ENCODE measurements at regions not wholly inside any gene's neighbourhood (a gene's known extent, or its start where the extent isn't known, plus 50 kb on each side); places are given as distances from the start of the nearest gene placed in this dataset.

DNA sequence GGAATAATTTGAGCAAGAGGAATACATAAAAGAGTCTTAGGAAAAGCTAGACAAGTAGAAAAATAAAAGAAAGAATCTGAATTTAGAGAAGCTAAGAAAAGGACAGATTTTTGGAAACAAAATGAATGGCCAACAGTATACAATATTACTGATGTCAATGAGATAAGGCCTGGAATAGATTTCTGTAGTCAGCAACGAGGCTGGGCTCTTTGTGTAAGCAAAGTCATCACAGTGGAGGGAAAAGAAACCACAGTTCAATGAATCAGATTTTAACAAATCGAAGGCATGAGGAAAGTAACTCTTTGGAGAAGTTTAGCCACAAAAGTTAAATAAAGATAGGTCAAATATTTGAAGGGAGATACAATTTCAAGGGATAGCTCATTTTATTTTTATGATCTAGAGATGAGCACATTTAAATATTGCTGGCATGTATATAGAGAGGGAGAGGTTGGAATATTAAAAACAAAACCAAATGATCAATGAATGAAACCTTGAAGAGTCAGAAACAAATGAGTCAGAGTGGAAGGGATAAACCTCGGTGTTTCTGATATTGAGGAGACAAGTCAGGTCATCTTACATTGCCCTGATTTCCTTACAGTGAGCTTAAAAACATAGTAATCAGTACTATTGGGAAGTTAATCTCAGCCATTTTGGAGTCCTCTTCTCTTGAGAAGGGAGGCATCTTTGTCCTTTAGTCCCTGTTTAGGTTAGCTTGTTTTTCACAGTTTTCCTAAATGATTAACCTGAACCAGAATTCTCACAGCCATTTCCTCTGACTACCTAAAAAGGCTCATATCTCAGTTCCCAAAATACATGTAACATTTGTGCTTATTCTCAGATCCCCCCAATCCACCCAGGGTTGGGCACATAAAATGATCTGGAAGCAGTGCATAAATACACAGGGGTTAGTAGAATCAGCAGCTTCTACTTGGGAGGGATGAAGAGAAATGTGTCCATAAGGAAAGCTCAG lies 620.0 kb upstream of the B3GALT2 start:
- H3K4me3 ChIP-seq (ENCODE audit: low read depth, low read length), result no peak overlapping the region
- no peak overlapping the region for H3K9ac ChIP-seq (ENCODE audit: low read depth, low read length)
- H3K9me3 ChIP-seq (ENCODE audit: control insufficient read depth, insufficient read depth, low read length), result no peaks in the 10 kb centered on the region
- H3K36me3 ChIP-seq (ENCODE audit: control insufficient read depth, insufficient read depth, low read length), result no peaks in the 10 kb centered on the region
- H3K27me3 ChIP-seq (ENCODE audit: control insufficient read depth, insufficient read depth, low read length), result no peaks in the 10 kb centered on the region
- no peaks in the 10 kb centered on the region for H3K4me1 ChIP-seq (ENCODE audit: control insufficient read depth, insufficient read depth, low read length)

GRCh38 chr1:193799948-193800690 lies 613.7 kb upstream of the B3GALT2 start:
- Histone ChIP-seq H3K4me3 (ENCODE audit: low read depth, low read length) (no peak overlapping the region), H3K9ac (ENCODE audit: low read depth, low read length) (no peak overlapping the region), H3K27me3 (ENCODE audit: control insufficient read depth, insufficient read depth, low read length) (no peaks in the 10 kb centered on the region), H3K36me3 (ENCODE audit: control insufficient read depth, insufficient read depth, low read length) (no peaks in the 10 kb centered on the region), H3K4me1 (ENCODE audit: control insufficient read depth, insufficient read depth, low read length) (no peaks in the 10 kb centered on the region), H3K9me3 (ENCODE audit: control insufficient read depth, insufficient read depth, low read length) (no peaks in the 10 kb centered on the region)

- Histone ChIP-seq H3K9ac (ENCODE audit: low read depth, low read length) (no peak overlapping the region), H3K36me3 (ENCODE audit: control insufficient read depth, insufficient read depth, low read length) (no peaks in the 10 kb centered on the region), H3K27me3 (ENCODE audit: control insufficient read depth, insufficient read depth, low read length) (no peaks in the 10 kb centered on the region), H3K4me1 (ENCODE audit: control insufficient read depth, insufficient read depth, low read length) (no peaks in the 10 kb centered on the region), H3K9me3 (ENCODE audit: control insufficient read depth, insufficient read depth, low read length) (no peaks in the 10 kb centered on the region), H3K4me3 (ENCODE audit: low read depth, low read length) (no peak overlapping the region)
Observed at GRCh38 chr1:193799371-193799770, 613.0 kb upstream of the B3GALT2 start.

DNA sequence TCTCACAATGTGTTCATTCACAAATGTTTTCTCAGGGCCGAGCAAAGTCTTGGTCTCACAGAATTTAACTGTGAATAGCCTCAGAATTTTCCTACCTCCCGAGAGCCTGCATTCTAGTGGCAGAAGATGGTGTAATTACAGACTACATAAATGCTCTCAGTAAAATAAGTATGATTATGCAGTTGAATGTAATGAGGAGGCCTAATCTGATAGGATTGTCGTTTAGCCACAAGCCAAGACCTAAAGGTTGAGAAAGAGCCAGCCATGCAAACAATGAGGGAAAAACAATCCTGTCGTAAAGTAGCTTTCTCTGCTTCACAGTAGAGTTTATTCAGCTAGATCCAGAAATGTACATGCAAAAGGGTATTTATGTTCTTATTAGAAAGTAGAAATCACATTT lies 607.8 kb upstream of the B3GALT2 start:
- Histone ChIP-seq H3K4me3 (ENCODE audit: low read depth, low read length) (no peak overlapping the region), H3K9ac (ENCODE audit: low read depth, low read length) (no peak overlapping the region), H3K27me3 (ENCODE audit: control insufficient read depth, insufficient read depth, low read length) (no peaks in the 10 kb centered on the region), H3K36me3 (ENCODE audit: control insufficient read depth, insufficient read depth, low read length) (no peaks in the 10 kb centered on the region), H3K9me3 (ENCODE audit: control insufficient read depth, insufficient read depth, low read length) (no peaks in the 10 kb centered on the region), H3K4me1 (ENCODE audit: control insufficient read depth, insufficient read depth, low read length) (no peaks in the 10 kb centered on the region)

DNA sequence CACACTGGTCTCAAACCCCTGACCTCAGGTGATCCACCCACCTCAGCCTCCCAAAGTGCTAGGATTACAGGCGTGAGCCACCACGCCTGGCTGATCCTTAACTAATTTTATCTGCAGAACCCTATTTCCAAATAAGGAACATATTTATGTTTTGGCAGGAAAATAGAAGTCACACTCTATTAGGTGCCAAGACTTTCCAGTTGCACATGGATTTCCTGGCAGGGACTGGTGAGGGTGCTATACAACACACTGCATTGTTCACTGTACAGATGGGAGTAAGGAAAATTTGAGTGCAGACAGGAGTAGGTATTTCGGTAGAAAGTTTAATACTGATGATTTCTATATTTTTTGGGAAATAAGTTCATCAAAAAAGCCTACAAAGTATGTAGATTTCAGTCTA lies 605.3 kb upstream of the B3GALT2 start:
- Histone ChIP-seq H3K9me3 (ENCODE audit: control insufficient read depth, insufficient read depth, low read length) (no peaks in the 10 kb centered on the region), H3K4me3 (ENCODE audit: low read depth, low read length) (no peak overlapping the region), H3K36me3 (ENCODE audit: control insufficient read depth, insufficient read depth, low read length) (no peaks in the 10 kb centered on the region), H3K4me1 (ENCODE audit: control insufficient read depth, insufficient read depth, low read length) (no peaks in the 10 kb centered on the region), H3K9ac (ENCODE audit: low read depth, low read length) (no peak overlapping the region), H3K27me3 (ENCODE audit: control insufficient read depth, insufficient read depth, low read length) (no peaks in the 10 kb centered on the region)

- no peaks in the 10 kb centered on the region for H3K27me3 ChIP-seq (ENCODE audit: control insufficient read depth, insufficient read depth, low read length)
Observed at GRCh38 chr1:193787061-193787460, 600.6 kb upstream of the B3GALT2 start.

DNA sequence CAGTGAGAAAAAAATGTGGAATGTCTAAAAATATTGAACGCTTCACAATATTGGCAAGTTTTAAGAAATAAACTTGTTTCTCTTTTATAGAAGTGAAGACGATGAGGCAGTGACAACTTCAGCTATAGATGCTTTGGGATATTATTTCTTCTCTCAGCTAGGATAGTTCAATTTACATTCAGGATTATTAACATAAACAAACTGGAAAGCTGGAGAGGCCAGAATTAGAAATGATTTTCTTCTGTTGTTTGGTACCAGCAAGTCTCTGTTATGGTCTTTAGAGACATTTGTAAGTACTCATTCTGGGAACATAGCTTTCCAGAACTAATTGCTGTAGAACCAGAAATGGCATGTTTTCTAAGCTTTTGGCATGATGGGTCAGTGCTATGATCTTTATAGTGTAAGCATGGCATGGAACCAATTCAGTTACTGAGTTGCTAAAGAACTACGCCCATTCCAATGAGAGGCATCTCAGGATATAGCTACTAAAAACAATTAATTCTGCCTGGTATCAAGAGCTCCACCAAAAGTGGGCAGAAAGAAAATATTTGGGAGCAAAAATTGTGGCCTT lies 599.5 kb upstream of the B3GALT2 start:
- H3K4me3 ChIP-seq (ENCODE audit: low read depth, low read length), result no peak overlapping the region
- no peaks in the 10 kb centered on the region for H3K9me3 ChIP-seq (ENCODE audit: control insufficient read depth, insufficient read depth, low read length)
- H3K36me3 ChIP-seq (ENCODE audit: control insufficient read depth, insufficient read depth, low read length), result no peaks in the 10 kb centered on the region
- no peaks in the 10 kb centered on the region for H3K27me3 ChIP-seq (ENCODE audit: control insufficient read depth, insufficient read depth, low read length)
- H3K9ac ChIP-seq (ENCODE audit: low read depth, low read length), result no peak overlapping the region
- H3K4me1 ChIP-seq (ENCODE audit: control insufficient read depth, insufficient read depth, low read length), result no peaks in the 10 kb centered on the region

More at GRCh38 chr1:193787061-193787460, 600.6 kb upstream of the B3GALT2 start:
- Histone ChIP-seq H3K9me3 (ENCODE audit: control insufficient read depth, insufficient read depth, low read length) (no peaks in the 10 kb centered on the region), H3K9ac (ENCODE audit: low read depth, low read length) (no peak overlapping the region), H3K4me1 (ENCODE audit: control insufficient read depth, insufficient read depth, low read length) (no peaks in the 10 kb centered on the region), H3K4me3 (ENCODE audit: low read depth, low read length) (no peak overlapping the region), H3K36me3 (ENCODE audit: control insufficient read depth, insufficient read depth, low read length) (no peaks in the 10 kb centered on the region)

- H3K4me1 ChIP-seq (ENCODE audit: control insufficient read depth, insufficient read depth, low read length), result no peaks in the 10 kb centered on the region
- no peaks in the 10 kb centered on the region for H3K27me3 ChIP-seq (ENCODE audit: control insufficient read depth, insufficient read depth, low read length)
- no peak overlapping the region for H3K9ac ChIP-seq (ENCODE audit: low read depth, low read length)
- peaks cover 4% of the 10 kb centered on the region for H3K9me3 ChIP-seq (ENCODE audit: control insufficient read depth, insufficient read depth, low read length)
- no peaks in the 10 kb centered on the region for H3K36me3 ChIP-seq (ENCODE audit: control insufficient read depth, insufficient read depth, low read length)
- H3K4me3 ChIP-seq (ENCODE audit: low read depth, low read length), result no peak overlapping the region
Observed at GRCh38 chr1:193774536-193775323, 588.3 kb upstream of the B3GALT2 start.

- Histone ChIP-seq H3K4me3 (ENCODE audit: low read depth, low read length) (no peak overlapping the region), H3K4me1 (ENCODE audit: control insufficient read depth, insufficient read depth, low read length) (no peaks in the 10 kb centered on the region), H3K27me3 (ENCODE audit: control insufficient read depth, insufficient read depth, low read length) (no peaks in the 10 kb centered on the region), H3K9ac (ENCODE audit: low read depth, low read length) (no peak overlapping the region), H3K36me3 (ENCODE audit: control insufficient read depth, insufficient read depth, low read length) (no peaks in the 10 kb centered on the region), H3K9me3 (ENCODE audit: control insufficient read depth, insufficient read depth, low read length) (peaks cover 4% of the 10 kb centered on the region)
Observed at GRCh38 chr1:193771596-193771995, 585.2 kb upstream of the B3GALT2 start.

DNA sequence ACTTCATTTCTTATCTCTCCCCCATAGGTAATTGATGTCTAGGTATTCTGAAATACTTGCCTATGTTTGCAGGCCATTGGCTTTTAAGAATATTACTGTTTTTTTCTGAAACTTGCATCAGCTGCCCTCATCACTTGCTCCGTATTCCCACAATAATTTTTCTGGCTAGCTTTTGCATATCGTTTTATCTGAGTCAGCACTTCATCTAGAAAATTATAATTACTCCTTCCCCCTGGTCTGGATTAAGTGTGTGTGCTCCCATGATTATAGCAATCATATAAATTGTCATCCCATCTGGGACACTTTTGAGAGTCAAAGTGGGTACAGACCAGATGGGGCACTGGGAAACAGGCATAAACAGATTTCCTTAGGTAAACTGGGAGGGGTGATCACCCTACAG lies 583.2 kb upstream of the B3GALT2 start:
- Histone ChIP-seq H3K27me3 (ENCODE audit: control insufficient read depth, insufficient read depth, low read length) (no peaks in the 10 kb centered on the region), H3K36me3 (ENCODE audit: control insufficient read depth, insufficient read depth, low read length) (no peaks in the 10 kb centered on the region), H3K4me1 (ENCODE audit: control insufficient read depth, insufficient read depth, low read length) (no peaks in the 10 kb centered on the region), H3K4me3 (ENCODE audit: low read depth, low read length) (no peak overlapping the region), H3K9me3 (ENCODE audit: control insufficient read depth, insufficient read depth, low read length) (no peaks in the 10 kb centered on the region), H3K9ac (ENCODE audit: low read depth, low read length) (no peak overlapping the region)

- no peak overlapping the region for H3K4me3 ChIP-seq (ENCODE audit: low read depth, low read length)
- no peaks in the 10 kb centered on the region for H3K4me1 ChIP-seq (ENCODE audit: control insufficient read depth, insufficient read depth, low read length)
- H3K27me3 ChIP-seq (ENCODE audit: control insufficient read depth, insufficient read depth, low read length), result no peaks in the 10 kb centered on the region
- no peaks in the 10 kb centered on the region for H3K9me3 ChIP-seq (ENCODE audit: control insufficient read depth, insufficient read depth, low read length)
- H3K36me3 ChIP-seq (ENCODE audit: control insufficient read depth, insufficient read depth, low read length), result no peaks in the 10 kb centered on the region
- H3K9ac ChIP-seq (ENCODE audit: low read depth, low read length), result no peak overlapping the region
Observed at GRCh38 chr1:193767886-193768285, 581.5 kb upstream of the B3GALT2 start.

Data from iPS-15b (cell line).